Midbrain (tissue), 1 donor: ENCODE measurements at regions not wholly inside any gene's neighbourhood (a gene's known extent, or its start where the extent isn't known, plus 50 kb on each side); places are given as distances from the start of the nearest gene placed in this dataset.
"Not testable (repeated sequence)": the region's sequence is repeated elsewhere in the genome, so short reads cannot be mapped to it uniquely, and the experiment has no call there.

Experiments used
- DNase-seq: peaks from one replicate; lab custom pipeline; 2025; lab: John Stamatoyannopoulos, UW

DNA sequence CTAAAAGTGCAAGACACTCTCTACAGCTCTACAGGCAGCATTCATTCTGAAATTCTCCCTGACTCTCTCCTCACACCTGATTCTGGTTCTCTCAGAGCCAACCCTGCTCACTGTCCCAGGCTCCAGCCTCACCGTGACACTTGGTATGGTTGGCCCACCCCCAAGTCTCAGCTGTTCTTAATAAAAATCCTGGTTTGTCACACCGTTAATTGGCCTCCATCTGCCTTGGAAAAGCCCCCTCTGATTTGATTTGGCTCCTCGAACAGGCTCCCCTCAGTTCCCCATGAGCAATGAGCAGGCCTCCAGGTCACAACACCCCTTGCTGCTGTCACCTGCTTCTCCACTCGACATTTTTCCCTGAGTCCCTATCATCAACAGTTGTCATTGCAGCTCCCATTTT, 507.3 kb upstream of the AUTS2 start:
- no peak for DNase-seq

DNA sequence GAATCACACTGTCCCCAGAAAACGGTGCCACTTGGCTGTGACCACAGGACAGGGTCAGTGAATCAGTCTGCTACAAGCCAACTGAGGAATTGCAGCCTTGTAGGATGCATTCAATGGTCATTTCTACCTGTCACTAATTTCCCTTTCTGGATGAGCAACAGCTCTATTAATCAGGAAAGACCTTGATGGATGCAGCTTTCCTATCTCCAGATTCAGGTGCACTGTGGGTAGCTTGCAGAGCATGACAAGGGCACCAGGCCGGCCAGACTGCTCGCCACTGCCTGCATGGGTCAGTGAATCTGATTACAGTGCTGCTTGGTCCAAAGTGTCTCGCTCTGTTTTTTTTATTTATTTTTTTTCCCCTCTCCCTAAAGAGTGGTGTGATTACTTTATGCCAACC, 506.8 kb upstream of the AUTS2 start:
- no peak for DNase-seq

DNA sequence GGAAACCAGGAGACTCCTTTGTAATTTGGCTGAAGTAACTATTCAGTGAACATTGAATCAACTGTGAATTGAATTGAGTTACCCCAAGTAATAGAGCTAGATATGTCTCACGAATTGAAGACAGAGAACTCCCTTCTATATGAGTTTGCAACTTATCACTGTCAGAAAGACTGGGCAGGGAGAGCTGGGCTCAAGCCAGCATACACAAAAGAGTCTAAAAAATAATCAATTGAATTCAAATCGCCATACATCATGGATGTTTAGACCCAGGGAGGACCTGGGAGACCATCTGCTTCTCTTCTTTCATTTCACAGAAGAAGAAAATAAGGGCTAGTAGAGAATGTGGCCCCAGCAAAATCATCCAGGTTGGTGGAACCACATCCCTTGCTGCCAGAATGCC, 503.1 kb upstream of the AUTS2 start:
- no peak for DNase-seq

DNA sequence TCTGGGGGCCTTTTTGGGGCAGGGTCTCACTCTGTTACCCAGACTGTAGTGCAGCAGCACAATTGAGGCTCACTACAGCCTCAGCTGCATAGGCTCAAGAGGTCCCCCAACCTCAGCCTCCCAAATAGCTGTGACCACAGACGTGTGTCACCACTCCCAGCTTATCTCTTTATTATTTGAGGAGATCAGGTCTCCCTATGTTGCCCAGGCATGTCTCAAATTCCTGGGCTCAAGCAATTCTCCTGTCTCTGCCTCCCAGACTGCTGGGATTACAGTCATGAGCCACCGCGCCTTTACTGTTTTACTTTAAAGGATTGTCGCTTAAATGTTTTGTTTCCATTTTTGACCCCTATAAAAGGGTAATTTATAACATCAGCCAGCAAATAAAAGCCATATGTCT, 502.6 kb upstream of the AUTS2 start:
- no peak for DNase-seq

DNA sequence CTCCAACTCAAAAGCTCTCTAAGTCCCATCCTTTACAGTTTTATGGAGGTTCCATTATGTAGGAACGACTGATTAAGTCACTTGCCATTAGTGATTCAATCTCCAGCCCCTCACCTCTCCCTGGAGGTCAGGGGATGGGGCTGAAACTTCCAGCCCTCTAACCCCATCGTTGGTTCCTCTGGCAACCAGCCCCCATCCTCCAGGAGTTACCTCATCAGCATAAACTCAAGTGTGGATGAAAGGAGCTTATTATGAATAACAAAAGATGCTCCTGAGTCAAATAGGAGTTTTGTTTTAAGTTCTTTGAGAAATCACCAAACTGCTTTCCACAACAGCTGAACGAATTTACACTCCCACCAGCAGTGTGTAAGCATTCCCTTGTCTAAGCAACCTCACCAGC, 494.3 kb upstream of the AUTS2 start:
- no peak for DNase-seq

DNA sequence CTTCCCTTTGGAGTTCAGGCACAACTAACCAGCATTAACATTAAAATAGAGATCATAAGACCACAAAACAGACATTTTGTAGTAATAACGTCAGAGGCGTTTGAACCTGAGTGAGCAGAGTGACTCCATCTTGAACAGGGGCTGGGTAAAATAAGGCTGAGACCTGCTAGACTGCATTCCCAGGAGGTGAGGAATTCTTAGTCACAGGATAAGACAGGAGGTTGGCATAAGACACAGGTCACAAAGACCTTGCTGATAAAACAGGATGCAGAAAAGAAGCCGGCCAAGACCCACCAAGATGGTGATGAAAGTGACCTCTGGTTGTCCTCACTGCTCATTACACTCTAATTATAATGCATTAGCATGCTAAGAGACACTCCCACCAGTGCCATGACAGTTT, 493.2 kb upstream of the AUTS2 start:
- DNase-seq: no peak

DNA sequence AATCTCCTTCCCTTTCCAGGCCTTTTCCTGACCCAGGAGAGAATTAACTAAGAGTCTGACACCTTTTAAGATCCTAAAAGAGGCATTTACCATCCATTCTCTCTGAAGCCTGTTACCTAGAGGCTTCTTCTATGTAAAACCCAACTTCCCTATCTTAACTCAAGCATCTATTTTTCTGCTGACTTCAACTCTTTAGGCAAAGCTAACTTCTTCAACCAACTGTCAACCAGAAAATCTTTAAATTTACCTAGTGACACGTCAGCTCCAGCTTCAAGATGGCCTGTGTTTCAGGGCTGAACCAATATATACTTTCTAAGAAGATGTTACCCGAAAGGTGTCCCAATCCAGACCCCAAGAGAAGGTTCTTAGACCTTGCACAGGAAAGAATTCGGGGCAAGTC, 492.3 kb upstream of the AUTS2 start:
- no peak for DNase-seq

DNA sequence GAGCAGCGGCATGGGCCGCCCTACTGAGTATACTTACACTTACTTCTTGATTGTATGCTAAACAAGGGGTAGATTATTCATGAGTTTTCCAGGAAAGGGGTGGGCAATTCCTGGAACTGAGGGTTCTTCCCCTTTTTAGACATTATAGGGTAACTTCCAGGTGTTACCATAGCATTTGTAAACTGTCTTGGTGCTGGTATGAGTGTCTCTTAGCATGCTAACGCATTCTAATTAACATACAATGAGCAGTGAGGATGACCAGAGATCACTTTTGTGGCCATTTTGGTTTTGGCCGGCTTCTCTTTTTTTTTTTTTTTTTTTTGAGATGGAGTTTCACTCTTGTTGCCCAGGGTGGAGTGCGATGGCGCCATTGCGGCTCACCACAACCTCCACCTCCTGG, 491.8 kb upstream of the AUTS2 start:
- DNase-seq: not testable (repeated sequence)

DNA sequence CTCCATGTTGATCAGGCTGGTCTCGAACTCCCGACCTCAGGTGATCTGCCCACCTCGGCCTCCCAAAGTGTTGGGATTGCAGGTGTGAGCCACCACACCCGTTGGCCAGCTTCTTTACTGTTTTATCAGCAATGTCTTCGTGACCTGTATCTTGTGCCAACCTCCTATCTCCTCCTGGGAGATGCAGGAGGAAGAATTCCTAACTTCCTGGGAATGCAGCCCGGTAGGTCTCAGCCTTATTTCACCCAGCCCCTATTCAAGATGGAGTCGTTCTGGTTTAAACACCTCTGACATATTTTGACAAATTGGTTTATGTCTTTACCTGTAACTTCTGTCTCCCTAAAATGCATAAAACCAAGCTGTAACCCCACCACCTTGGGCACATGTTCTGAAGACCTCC, 491.3 kb upstream of the AUTS2 start:
- not testable (repeated sequence) for DNase-seq

DNA sequence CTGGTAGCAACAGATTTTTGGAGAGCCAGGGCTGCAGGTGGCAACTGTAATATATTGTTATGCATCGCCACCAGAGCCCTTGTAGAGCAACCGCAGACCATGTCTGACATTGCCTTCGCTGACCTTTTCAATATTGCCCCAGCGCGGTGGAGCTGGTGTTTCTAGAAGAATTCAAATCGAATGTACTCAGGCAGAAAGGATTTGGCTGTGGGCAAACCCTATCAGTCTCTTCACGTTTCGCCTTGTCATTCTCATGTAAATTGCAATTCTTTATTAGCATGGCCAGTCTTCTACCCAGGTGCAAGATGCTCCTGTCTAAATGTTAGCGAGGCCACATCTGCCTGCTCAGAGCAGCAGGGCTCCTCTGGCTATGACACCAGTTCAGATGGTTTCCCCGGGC, 490.2 kb upstream of the AUTS2 start:
- no peak for DNase-seq

DNA sequence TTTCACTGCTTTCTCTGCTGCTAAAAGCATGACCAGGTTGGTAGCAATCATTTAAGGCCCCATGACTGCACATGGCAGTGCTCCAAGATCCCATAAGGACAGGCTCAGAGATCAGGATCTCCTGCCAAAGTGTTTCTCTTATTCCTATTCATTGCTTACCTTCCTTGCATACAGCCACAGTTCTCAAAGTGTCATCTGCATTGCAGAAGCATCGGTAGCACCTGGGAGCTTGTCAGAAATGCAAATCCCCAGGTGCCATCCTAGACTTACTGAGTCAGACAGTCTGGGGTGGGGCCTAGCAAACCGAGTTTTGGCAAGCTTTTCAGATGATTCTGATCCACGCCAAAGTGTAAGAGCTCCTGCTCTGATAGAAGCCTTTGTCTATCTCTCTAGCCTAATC, 489.0 kb upstream of the AUTS2 start:
- DNase-seq: no peak

DNA sequence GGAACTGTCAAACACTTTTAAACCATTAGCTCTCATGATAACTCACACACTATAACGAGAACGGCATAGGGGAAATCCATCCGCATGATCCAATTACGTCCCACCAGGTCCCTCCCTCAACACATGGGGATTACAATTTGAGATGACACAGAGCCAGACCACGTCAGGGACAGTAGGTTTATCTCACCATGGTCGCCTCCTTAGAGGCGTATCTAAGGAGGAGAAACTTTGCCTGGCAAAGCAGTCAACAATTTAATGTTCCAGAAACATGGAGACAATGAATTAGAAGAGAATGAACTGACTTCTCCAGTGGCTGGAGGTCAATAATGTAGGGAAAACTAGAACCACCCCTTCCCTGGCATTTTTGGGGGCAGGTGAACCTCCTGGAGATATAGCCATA, 488.4 kb upstream of the AUTS2 start:
- DNase-seq: no peak

DNA sequence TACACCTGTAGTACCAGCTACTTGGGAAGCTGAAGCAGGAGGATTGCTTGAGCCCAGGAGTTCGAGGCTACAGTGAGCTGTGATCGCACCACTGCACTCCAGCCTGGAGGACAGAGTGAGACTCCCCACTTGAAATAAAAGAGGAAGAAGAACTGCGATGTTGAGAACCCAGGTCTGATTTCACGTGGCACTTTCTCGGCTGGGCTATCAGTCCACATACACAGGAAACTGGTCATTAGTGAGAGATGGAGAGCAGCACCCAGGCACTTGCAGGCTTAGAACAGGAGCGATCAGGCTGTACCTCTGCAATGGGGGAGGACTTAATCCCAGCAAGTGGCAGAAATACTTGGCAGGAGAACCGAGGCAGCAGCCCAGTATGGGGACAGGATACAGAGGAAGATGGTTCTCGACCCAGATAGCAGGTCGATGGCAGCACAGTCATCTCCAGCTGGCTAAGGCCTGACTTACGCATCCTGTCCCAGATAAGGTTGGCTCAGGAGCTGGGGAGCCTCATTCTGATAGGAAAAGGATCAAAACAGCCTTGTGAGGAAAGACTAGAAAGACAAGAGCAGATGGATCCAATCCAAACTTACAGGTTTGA, 487.7 kb upstream of the AUTS2 start:
- DNase-seq: no peak

DNA sequence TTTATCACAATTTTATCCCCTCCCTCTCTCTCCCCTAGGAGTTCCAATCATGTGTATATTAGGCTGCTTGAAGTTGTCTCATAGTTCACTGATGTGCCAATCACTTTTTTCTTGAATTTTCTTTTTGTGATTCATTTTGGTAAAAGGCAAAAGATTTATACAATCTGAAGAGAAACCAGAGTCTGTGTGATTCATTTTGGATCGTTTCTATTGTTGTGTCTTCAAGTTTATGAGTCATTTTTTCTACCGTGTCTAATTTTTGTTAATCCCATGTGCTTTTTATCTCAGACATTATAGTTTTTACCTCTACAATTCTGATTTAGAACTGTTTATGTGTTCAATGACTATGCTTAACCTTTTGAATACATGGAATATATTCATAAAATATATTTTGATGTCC, 483.9 kb upstream of the AUTS2 start:
- no peak for DNase-seq

DNA sequence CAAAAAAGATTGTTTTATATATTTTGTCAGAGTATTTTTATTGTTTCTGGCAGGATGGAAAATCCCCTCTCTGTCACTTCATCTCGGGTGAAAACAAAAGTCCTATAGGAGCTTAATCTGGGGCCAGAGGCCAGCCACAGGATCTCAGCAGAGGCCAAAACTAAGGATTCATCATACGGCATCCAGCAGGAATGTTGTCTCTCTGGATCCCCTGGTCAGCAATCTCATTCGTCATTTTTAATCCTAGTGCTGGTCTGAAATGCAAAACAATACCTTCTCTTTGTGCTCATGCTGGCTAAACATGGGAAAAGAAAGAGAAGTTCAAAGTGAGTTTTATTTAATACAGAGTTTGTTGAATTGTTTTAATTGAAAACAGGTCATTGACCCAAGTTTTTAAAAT, 482.5 kb upstream of the AUTS2 start:
- DNase-seq: no peak

DNA sequence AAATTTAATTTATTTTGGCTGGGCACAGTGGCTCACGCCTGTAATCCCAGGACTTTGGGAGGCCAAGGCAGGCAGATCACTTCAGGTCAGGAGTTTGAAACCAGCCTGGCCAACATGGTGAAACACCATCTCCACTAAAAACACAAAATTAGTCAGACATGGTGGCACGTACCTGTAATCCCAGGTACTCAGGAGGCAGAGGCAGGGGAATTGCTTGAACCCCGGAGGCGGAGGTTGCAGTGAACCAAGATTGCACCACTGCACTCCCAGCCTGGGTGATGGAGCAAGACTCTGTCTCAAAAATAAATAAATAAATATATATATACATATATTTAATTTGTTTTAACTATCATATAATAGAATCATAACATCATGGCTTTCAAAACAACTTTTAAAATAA, 482.1 kb upstream of the AUTS2 start:
- DNase-seq: not testable (repeated sequence)

DNA sequence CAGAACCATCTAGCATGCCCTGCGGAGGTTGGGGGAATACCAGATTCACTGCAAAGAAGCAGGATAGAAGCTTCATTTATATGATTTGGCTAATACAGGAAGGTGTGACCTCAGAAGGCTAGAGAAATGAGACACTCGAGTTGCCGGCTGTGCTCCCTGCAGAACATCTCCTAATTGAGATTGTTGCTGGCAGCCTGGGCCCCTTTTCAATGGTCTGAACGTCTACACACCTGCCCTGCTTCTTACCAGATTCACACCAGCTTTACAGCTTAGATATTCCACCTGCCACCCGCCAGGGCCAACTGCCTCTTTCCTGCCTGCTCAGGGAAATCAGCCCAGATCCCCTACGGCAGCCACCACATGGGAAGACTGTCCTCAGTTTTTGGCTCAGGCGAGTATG, 475.3 kb upstream of the AUTS2 start:
- no peak for DNase-seq

DNA sequence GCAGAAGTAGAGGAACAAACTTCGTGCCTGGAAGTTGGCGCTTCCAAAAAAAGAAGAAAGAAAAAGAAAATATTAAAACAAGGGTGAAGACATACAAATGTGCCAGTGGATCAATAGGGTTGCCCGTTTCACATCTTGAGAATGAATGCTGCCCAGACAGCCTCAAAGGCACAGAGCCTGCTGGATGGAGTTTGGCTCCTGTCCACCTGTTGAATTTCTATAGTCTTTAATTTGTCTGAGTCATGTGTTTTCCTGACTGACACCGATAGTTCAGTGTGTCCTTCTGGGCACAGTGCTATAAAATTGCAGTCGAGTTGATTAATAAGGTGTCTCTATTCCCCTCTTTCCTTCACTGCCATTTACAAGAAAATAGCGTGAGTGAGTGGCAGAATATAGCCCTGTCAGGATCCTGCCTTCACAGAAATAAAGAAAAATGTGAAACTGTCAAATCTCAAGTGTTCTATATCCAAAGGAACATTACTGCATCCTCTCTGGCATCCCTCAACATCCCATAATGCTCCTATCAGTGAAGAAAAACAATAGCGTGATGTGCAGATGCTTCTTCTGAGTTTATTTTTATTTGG, 471.3 kb upstream of the AUTS2 start:
- no peak for DNase-seq

DNA sequence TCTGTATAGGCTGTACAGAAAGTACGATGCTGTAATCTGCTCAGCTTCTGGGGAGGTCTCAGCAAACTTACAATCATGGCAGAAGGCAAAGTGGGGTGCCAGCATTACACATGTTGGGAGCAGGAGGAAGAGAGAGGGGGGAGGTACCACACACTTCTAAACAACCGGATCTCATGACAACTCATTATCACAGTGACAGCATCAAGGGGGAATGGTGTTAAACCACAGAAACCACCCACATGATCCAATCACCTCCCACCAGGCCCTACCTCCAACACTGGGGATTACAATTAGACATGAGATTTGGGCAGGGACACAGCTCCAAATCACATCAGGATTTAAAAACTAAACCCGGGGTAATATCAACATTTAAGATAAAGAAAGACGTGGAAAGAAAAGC, 468.8 kb upstream of the AUTS2 start:
- no peak for DNase-seq

DNA sequence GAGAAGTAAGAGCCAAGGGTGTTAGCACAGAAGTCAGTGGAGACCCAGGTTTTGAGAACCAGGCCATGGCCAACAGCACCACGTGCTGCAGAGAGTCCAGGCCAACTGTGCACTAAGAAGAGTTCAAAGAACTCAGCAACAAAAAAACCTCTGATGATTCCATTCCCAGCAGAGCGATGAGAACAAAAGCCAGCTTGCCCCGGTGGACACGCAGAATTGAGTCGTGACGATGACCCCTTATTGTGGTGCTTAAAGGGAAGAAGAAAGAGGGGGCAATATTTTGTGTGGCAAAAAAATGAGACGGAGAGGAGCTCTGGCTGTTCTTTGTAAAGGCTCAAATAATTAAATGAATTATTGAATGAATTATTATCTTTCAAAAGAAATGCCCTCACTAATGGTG, 468.3 kb upstream of the AUTS2 start:
- DNase-seq: no peak

DNA sequence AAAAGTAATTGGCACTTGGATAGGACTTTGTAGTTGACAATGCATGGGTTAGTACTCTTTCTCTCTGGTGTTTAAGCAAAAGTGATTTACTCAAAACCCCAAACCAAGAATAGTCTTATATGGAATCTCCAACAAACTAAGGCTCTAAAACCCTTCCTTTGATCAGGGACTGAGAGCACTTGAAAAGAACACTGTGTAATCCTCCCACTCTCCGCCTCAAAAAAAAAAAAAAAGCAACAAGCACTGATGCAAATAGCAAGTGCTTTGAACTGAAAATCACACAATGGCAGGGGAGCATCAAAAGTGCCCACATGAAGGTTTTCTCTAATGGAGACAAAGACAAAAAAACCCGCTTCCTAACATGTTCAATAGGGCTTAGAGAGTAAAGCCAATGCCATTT, 467.9 kb upstream of the AUTS2 start:
- DNase-seq: no peak

DNA sequence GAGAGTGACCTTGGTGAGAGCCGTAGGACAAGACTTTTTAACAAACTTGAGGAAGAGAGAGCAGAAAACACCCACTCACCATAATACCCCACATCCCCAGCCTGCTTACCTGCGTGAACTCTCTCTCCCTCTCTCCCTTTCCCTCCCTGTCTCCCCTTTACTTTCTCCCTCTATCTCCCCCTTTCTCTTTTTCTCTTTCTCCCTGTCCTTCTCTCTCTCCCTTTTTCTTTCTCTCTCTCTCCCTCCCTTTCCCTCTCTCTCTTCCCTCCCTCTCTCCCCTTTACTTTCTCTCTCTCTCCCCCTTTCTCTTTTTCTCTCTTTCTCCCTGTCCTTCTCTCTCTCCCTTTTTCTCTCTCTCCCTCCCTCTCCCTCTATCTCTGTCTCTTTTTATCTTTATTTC, 464.0 kb upstream of the AUTS2 start:
- DNase-seq: no peak

DNA sequence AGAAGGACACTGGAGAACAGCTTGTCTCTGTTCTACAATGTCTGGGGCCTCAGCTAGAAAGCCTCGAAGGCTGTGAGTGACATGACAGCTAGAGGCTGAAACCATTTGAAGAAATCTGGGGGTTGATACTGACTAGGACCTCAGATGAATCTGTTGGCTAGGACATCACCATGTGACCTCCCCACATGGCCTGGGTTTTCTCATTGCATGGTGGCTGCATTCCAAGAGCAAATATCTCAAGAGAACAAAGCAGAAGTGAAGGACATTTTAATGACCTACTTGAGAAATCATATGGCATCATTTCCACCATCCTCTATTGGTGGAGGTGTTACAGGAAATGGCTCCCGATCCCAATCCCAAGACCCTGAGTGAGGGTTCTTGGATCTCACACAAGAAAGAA, 450.6 kb upstream of the AUTS2 start:
- no peak for DNase-seq
